Loucy (cell line): ENCODE measurements at regions not wholly inside any gene's neighbourhood (a gene's known extent, or its start where the extent isn't known, plus 50 kb on each side); places are given as distances from the start of the nearest gene placed in this dataset.

ENCODE experiments used
- H2AFZ ChIP-seq: fragments of 200-600 bp; sonication (generic); 2 replicates; pipeline ENCODE4 v1.6.0; 2016; ENCODE audit warnings: antibody characterized with exemption, mild to moderate bottlenecking, low read length, moderate library complexity
- H3F3A ChIP-seq: fragments of 200-600 bp; 2 replicates; pipeline ENCODE4 v1.6.0; 2016; ENCODE audit warnings: antibody characterized with exemption, low read depth, mild to moderate bottlenecking
- H3K27me3 ChIP-seq: fragments of 200-600 bp; sonication (generic); 2 replicates; pipeline ENCODE4 v1.6.1; 2014; ENCODE audit warnings: low read length, mild to moderate bottlenecking; ENCODE audit not compliant: insufficient read depth, poor library complexity, severe bottlenecking
- H3K36me3 ChIP-seq: fragments of 200-600 bp; sonication (generic); 2 replicates; pipeline ENCODE4 v1.6.1; 2016; ENCODE audit warnings: low read length; ENCODE audit not compliant: insufficient read depth
- H3K4me1 ChIP-seq: fragments of 200-600 bp; sonication (generic); 2 replicates; pipeline ENCODE4 v1.5.1; 2014; ENCODE audit warnings: low read length, mild to moderate bottlenecking; ENCODE audit not compliant: insufficient read depth, poor library complexity, severe bottlenecking
- H3K4me2 ChIP-seq: fragments of 200-600 bp; sonication (generic); 2 replicates; pipeline ENCODE4 v1.6.0; 2014; ENCODE audit warnings: antibody characterized with exemption, low read length, low read depth, mild to moderate bottlenecking; ENCODE audit not compliant: poor library complexity, severe bottlenecking
- H3K4me3 ChIP-seq: fragments of 200-600 bp; sonication (generic); 2 replicates; pipeline ENCODE4 v1.5.1; 2014; ENCODE audit warnings: low read length, mild to moderate bottlenecking, mixed read lengths; ENCODE audit not compliant: poor library complexity, severe bottlenecking
- H3K79me2 ChIP-seq: fragments of 200-600 bp; sonication (generic); 2 replicates; pipeline ENCODE4 v1.6.1; 2014; ENCODE audit warnings: low read length; ENCODE audit not compliant: insufficient read depth
- H3K9ac ChIP-seq: fragments of 200-600 bp; sonication (generic); 2 replicates; pipeline ENCODE4 v1.6.0; 2014; ENCODE audit warnings: mild to moderate bottlenecking, low read depth, low read length, moderate library complexity; ENCODE audit not compliant: poor library complexity, severe bottlenecking
- H3K9me2 ChIP-seq: fragments of 200-600 bp; sonication (generic); replicated peaks from 2 replicates; pipeline ENCODE4 v1.6.1; 2016; ENCODE audit warnings: low read depth, low read length, mixed read lengths
- H3K9me3 ChIP-seq: fragments of 200-600 bp; sonication (generic); 2 replicates; pipeline ENCODE4 v1.6.1; 2014; ENCODE audit warnings: mild to moderate bottlenecking, antibody characterized with exemption, low read length, low read depth; ENCODE audit not compliant: insufficient read depth
- H4K20me1 ChIP-seq: fragments of 200-600 bp; sonication (generic); 2 replicates; pipeline ENCODE4 v1.6.0; 2014; ENCODE audit warnings: antibody characterized with exemption, low read length, mild to moderate bottlenecking; ENCODE audit not compliant: insufficient read depth, poor library complexity, severe bottlenecking
- EZH2phosphoT487 ChIP-seq: fragments of 200-600 bp; IDR thresholded peaks from 2 replicates; pipeline ENCODE4 v1.6.1; 2018; ENCODE audit warnings: antibody characterized with exemption, mild to moderate bottlenecking, moderate library complexity, borderline replicate concordance
- TF ChIP-seq, protein P1 (sequence below): fragments of 200-600 bp; sonication (generic); conservative IDR thresholded peaks from 2 replicates; pipeline ENCODE4 v1.5.1; 2014; ENCODE audit warnings: mild to moderate bottlenecking, antibody characterized with exemption, low read length

DNA sequence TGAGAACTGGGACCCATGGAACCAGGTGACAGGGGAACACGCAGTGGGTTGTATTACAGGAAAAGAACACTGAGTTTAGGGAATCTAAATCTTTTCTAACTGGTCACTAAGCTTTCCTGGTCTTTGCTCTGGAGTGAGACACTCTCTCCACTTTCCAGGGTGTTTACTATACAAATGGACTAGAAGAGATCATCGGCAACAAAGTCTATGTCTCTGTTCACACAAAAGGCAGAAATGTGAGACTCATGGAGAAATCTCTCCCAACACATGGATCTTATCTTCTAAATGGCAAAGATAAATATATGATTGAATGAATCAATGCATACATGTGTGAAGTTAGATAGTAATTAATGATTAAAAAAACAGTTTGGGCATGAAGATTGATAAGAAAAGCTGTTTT is 101.6 kb upstream of the DPT start:
- no peaks in the 10 kb centered on the region for H3K9me3 ChIP-seq
- no peak overlapping the region for H3K4me2 ChIP-seq
- H3K27me3 ChIP-seq, result no peaks in the 10 kb centered on the region
- no peaks in the 10 kb centered on the region for H4K20me1 ChIP-seq
- peaks cover 16% of the 10 kb centered on the region for H3K4me1 ChIP-seq
- no peak overlapping the region for H3K9ac ChIP-seq
- no peak overlapping the region for H2AFZ ChIP-seq
- H3K9me2 ChIP-seq, result no peaks in the 10 kb centered on the region
- no peaks in the 10 kb centered on the region for H3K79me2 ChIP-seq
- no peak overlapping the region for H3K4me3 ChIP-seq
- H3K36me3 ChIP-seq, result no peaks in the 10 kb centered on the region
- TF ChIP-seq, protein P1, sequence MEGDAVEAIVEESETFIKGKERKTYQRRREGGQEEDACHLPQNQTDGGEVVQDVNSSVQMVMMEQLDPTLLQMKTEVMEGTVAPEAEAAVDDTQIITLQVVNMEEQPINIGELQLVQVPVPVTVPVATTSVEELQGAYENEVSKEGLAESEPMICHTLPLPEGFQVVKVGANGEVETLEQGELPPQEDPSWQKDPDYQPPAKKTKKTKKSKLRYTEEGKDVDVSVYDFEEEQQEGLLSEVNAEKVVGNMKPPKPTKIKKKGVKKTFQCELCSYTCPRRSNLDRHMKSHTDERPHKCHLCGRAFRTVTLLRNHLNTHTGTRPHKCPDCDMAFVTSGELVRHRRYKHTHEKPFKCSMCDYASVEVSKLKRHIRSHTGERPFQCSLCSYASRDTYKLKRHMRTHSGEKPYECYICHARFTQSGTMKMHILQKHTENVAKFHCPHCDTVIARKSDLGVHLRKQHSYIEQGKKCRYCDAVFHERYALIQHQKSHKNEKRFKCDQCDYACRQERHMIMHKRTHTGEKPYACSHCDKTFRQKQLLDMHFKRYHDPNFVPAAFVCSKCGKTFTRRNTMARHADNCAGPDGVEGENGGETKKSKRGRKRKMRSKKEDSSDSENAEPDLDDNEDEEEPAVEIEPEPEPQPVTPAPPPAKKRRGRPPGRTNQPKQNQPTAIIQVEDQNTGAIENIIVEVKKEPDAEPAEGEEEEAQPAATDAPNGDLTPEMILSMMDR, result no peak
- TF ChIP-seq EZH2phosphoT487, result no peak
- H3F3A ChIP-seq, result no peaks in the 10 kb centered on the region

DNA sequence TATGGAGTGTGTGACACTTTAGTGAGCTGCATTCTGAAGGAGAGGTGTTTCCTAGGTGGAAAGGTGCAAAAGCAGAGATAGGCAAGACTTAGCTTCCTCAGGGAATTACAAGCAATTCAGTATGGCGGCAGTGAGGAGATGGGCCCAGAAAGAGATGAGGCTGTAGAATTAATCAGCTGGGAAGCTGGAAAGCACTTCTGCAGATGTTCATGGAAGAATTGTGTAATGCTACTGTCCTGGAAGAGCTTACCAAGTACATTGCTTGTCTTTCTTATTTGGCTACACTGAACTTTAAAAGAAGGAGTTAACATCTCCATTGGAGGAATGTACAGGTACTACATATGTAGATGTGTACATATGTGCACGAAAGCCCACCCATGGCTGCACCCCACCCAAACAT is 103.7 kb upstream of the DPT start:
- no peaks in the 10 kb centered on the region for H3K9me3 ChIP-seq
- TF ChIP-seq, protein P1, result no peak
- no peak for TF ChIP-seq EZH2phosphoT487
- H3K4me2 ChIP-seq, result no peak overlapping the region
- no peaks in the 10 kb centered on the region for H3K27me3 ChIP-seq
- no peaks in the 10 kb centered on the region for H3K79me2 ChIP-seq
- no peak overlapping the region for H3K9ac ChIP-seq
- no peak overlapping the region for H3K4me3 ChIP-seq
- H3F3A ChIP-seq, result no peaks in the 10 kb centered on the region
- peaks cover 16% of the 10 kb centered on the region for H3K4me1 ChIP-seq
- no peaks in the 10 kb centered on the region for H3K9me2 ChIP-seq
- H3K36me3 ChIP-seq, result no peaks in the 10 kb centered on the region
- H2AFZ ChIP-seq, result no peak overlapping the region
- H4K20me1 ChIP-seq, result no peaks in the 10 kb centered on the region

DNA sequence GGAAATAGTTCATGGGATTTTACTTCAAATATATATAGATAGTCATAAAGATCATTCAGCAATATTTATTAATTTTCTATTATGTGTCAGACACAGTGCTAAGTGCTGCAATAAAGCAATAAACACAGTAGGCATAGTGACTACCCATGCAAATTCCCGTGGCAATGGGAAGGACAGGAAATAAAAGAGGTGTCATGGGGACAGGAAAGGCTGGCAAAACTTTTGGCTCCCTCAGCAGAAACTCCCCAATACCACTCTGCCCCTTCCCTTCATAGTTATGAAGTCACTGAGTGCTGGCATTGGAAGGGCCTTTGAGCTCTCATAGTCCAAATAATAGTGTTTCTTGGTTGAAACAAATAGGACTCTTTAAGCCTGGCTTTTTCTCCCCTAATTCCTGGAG is 104.4 kb upstream of the DPT start:
- Histone ChIP-seq H3K36me3 (no peaks in the 10 kb centered on the region), H3F3A (no peaks in the 10 kb centered on the region), H3K4me2 (peak overlapping the region; percentile 62), H3K79me2 (no peaks in the 10 kb centered on the region), H3K4me3 (peak overlapping the region; percentile 25), H3K9me3 (no peaks in the 10 kb centered on the region; the same call in 1 of the 2 replicates), H4K20me1 (no peaks in the 10 kb centered on the region), H2AFZ (peak overlapping the region; percentile 76; the same call in 1 of the 2 replicates), H3K9ac (peak overlapping the region; percentile 11), H3K4me1 (peaks cover 16% of the 10 kb centered on the region), H3K27me3 (no peaks in the 10 kb centered on the region), H3K9me2 (no peaks in the 10 kb centered on the region)
- TF ChIP-seq EZH2phosphoT487, result no peak
- TF ChIP-seq, protein P1, result no peak
